Vagina (tissue), 2 donors: ENCODE measurements at regions not wholly inside any gene's neighbourhood (a gene's known extent, or its start where the extent isn't known, plus 50 kb on each side); places are given as distances from the start of the nearest gene placed in this dataset.

ENCODE experiments used
- DNase-seq, 2 donors: peaks; one replicate each; pipeline ENCODE4 v3.0.0-alpha.2; 2017; ENCODE audit errors: extremely low spot score in 2 of 2
- H3K27ac ChIP-seq: fragments of 200-600 bp; sonication (generic); one replicate; pipeline ENCODE4 v1.5.1; 2019
- H3K27me3 ChIP-seq: fragments of 200-600 bp; sonication (generic); one replicate; pipeline ENCODE4 v1.5.1; 2019
- H3K36me3 ChIP-seq, 2 donors: fragments of 200-600 bp; sonication (generic); one replicate each; pipeline ENCODE4 v1.5.1; 2017 to 2019
- H3K4me1 ChIP-seq: fragments of 200-600 bp; sonication (generic); one replicate; pipeline ENCODE4 v1.5.1; 2019
- H3K4me3 ChIP-seq, 2 donors: fragments of 200-600 bp; sonication (generic); 1 replicate in 1 of 2; 2 replicates in 1 of 2; pipeline ENCODE4 v1.5.1; 2016 to 2019
- H3K9me3 ChIP-seq: fragments of 200-600 bp; sonication (generic); one replicate; pipeline ENCODE4 v1.5.1; 2019
- CTCF ChIP-seq, 3 experiments: fragments of 450-650 bp in 2 of 3; fragments of 200-600 bp in 1 of 3; sonication (generic) in 1 of 3; IDR thresholded peaks; one replicate each; pipeline ENCODE4 v1.5.1; 2017 to 2019; ENCODE audit warnings: antibody characterized with exemption in 3 of 3, mild to moderate bottlenecking in 2 of 3, moderate library complexity in 2 of 3
- POLR2A ChIP-seq, 2 donors: fragments of 450-650 bp; IDR thresholded peaks; one replicate each; pipeline ENCODE4 v1.6.1; 2017; ENCODE audit warnings: antibody characterized with exemption in 2 of 2, mild to moderate bottlenecking in 2 of 2, moderate library complexity in 2 of 2
- POLR2AphosphoS5 ChIP-seq, 2 donors: sonication (generic); formaldehyde crosslinking; IDR thresholded peaks; one replicate each; pipeline ENCODE4 v1.9.0; 2017; ENCODE audit warnings: antibody characterized with exemption in 2 of 2, mild to moderate bottlenecking in 2 of 2, low read depth in 1 of 2; ENCODE audit not compliant: insufficient read depth in 1 of 2
- intact Hi-C: fragments of 100-400 bp; cut with DNase I; formaldehyde crosslinking; loops from one replicate; pipeline ENCODE4 v1.15.1; 2023

- Histone ChIP-seq H3K27ac (no peak overlapping the region), H3K36me3 (no peaks in the 10 kb centered on the region), H3K27me3 (no peaks in the 10 kb centered on the region), H3K4me3 (no peak overlapping the region), H3K9me3 (peaks cover 3% of the 10 kb centered on the region), H3K4me1 (no peaks in the 10 kb centered on the region)
- peak in 1 of 2 donors; percentile 32 for DNase-seq
- intact Hi-C loops: no loop called here
- TF ChIP-seq CTCF (IDR thresholded peaks at IDR 0.05) (no peak), POLR2A (IDR thresholded peaks at IDR 0.05) (no peak), POLR2AphosphoS5 (IDR thresholded peaks at IDR 0.05; ENCODE audit: insufficient read depth in 1 of 2, low read depth in 1 of 2) (no peak)
Measured at GRCh38 chr16:17013038-17013437, 457.7 kb downstream of the XYLT1 start.

- Histone ChIP-seq H3K36me3 (no peaks in the 10 kb centered on the region), H3K4me3 (no peak overlapping the region), H3K9me3 (peaks cover 3% of the 10 kb centered on the region), H3K27me3 (no peaks in the 10 kb centered on the region), H3K4me1 (peaks cover 8% of the 10 kb centered on the region), H3K27ac (no peak overlapping the region)
- intact Hi-C loops: no loop called here
- TF ChIP-seq POLR2AphosphoS5 (IDR thresholded peaks at IDR 0.05; ENCODE audit: insufficient read depth in 1 of 2, low read depth in 1 of 2) (no peak), POLR2A (IDR thresholded peaks at IDR 0.05) (no peak), CTCF (IDR thresholded peaks at IDR 0.05) (no peak)
- peak in 1 of 2 donors; percentile 0 for DNase-seq
Measured at GRCh38 chr16:17014484-17015121, 456.2 kb downstream of the XYLT1 start.

GRCh38 chr16:17015702-17016101 lies 455.1 kb downstream of the XYLT1 start:
- Histone ChIP-seq H3K4me3 (no peak overlapping the region), H3K9me3 (peaks cover 3% of the 10 kb centered on the region), H3K27me3 (no peaks in the 10 kb centered on the region), H3K4me1 (peaks cover 8% of the 10 kb centered on the region), H3K27ac (no peak overlapping the region), H3K36me3 (no peaks in the 10 kb centered on the region)
- intact Hi-C loops: no loop called here
- TF ChIP-seq POLR2AphosphoS5 (IDR thresholded peaks at IDR 0.05; ENCODE audit: insufficient read depth in 1 of 2, low read depth in 1 of 2): no peak
- no peak for TF ChIP-seq CTCF (IDR thresholded peaks at IDR 0.05)
- no peak for TF ChIP-seq POLR2A (IDR thresholded peaks at IDR 0.05)
- no peak for DNase-seq

GRCh38 chr16:17017442-17017841 lies 453.3 kb downstream of the XYLT1 start:
- no peaks in the 10 kb centered on the region for H3K27me3 ChIP-seq
- H3K9me3 ChIP-seq: peaks cover 3% of the 10 kb centered on the region
- H3K4me1 ChIP-seq: peaks cover 8% of the 10 kb centered on the region
- H3K27ac ChIP-seq: no peak overlapping the region
- H3K36me3 ChIP-seq: no peaks in the 10 kb centered on the region
- TF ChIP-seq CTCF (IDR thresholded peaks at IDR 0.05) (no peak), POLR2AphosphoS5 (IDR thresholded peaks at IDR 0.05; ENCODE audit: insufficient read depth in 1 of 2, low read depth in 1 of 2) (no peak), POLR2A (IDR thresholded peaks at IDR 0.05) (no peak)
- peak in 1 of 2 donors; percentile 10 for DNase-seq
- intact Hi-C loops: no loop called here
- no peak overlapping the region for H3K4me3 ChIP-seq

GRCh38 chr16:17018585-17018939 lies 452.2 kb downstream of the XYLT1 start:
- Histone ChIP-seq H3K27ac (no peak overlapping the region), H3K36me3 (no peaks in the 10 kb centered on the region), H3K4me3 (no peak overlapping the region), H3K27me3 (no peaks in the 10 kb centered on the region), H3K4me1 (peaks cover 8% of the 10 kb centered on the region), H3K9me3 (peaks cover 3% of the 10 kb centered on the region)
- TF ChIP-seq POLR2A (IDR thresholded peaks at IDR 0.05): no peak
- no peak for TF ChIP-seq POLR2AphosphoS5 (IDR thresholded peaks at IDR 0.05; ENCODE audit: insufficient read depth in 1 of 2, low read depth in 1 of 2)
- no peak for TF ChIP-seq CTCF (IDR thresholded peaks at IDR 0.05)
- no peak for DNase-seq
- intact Hi-C loops: no loop called here
